B cell (primary cell): ENCODE measurements at regions not wholly inside any gene's neighbourhood (a gene's known extent, or its start where the extent isn't known, plus 50 kb on each side); places are given as distances from the start of the nearest gene placed in this dataset.

Experiments used
- ATAC-seq: fragments of 200-7000 bp; cut with Tn5 transposase; one replicate; pipeline ENCODE4 v1.10.0; 2021; ENCODE audit warnings: low read depth, mild to moderate bottlenecking, moderate number of reproducible peaks, moderate library complexity
- CTCF ChIA-PET: fragments of 350-600 bp; sonication (Branson Sonifier 250); formaldehyde crosslinking; loops from one replicate; lab custom pipeline; 2021; ENCODE audit warnings: antibody characterized with exemption, inconsistent platforms; lab: Charles Lee
- POLR2A ChIA-PET: fragments of 350-600 bp; sonication (Branson Sonifier 250); formaldehyde crosslinking; loops from one replicate; lab custom pipeline; 2021; ENCODE audit warnings: antibody characterized with exemption; lab: Charles Lee
- DNase-seq: peaks from one replicate; pipeline ENCODE4 v3.0.0; 2013
- H2AFZ ChIP-seq: 2 replicates; pipeline ENCODE4 v1.6.1; 2012; ENCODE audit warnings: mild to moderate bottlenecking, low read depth, low read length; ENCODE audit not compliant: insufficient read depth, poor library complexity, severe bottlenecking
- H3K27ac ChIP-seq, 2 donors: 1 replicate in 1 of 2; 2 replicates in 1 of 2; pipeline ENCODE4 v1.5.1; 2012 to 2013; ENCODE audit warnings: low read length in 2 of 2, mild to moderate bottlenecking in 2 of 2, moderate library complexity in 1 of 2
- H3K27me3 ChIP-seq, 4 experiments: fragments of 200-600 bp in 1 of 4; sonication (generic) in 1 of 4; replicated peaks in 1 of 4; 1 replicate in 2 of 4; 2 replicates in 2 of 4; pipeline versions ENCODE4 v1.6.1 to v1.7.0; 2013 to 2016; ENCODE audit warnings: low read length in 3 of 4, mild to moderate bottlenecking in 2 of 4, mixed read lengths in 1 of 4, moderate library complexity in 1 of 4; ENCODE audit not compliant: insufficient read depth in 4 of 4, control insufficient read depth in 3 of 4; ENCODE audit errors: control extremely low read depth in 1 of 4
- H3K36me3 ChIP-seq, 2 experiments: replicated peaks in 1 of 2; 1 replicate in 1 of 2; 2 replicates in 1 of 2; pipeline versions ENCODE4 v1.6.1 to v1.7.1; 2013; ENCODE audit warnings: low read length in 1 of 2; ENCODE audit not compliant: insufficient read depth in 2 of 2, control insufficient read depth in 1 of 2; ENCODE audit errors: control extremely low read depth in 1 of 2, extremely low read depth in 1 of 2
- H3K4me1 ChIP-seq, 2 donors: fragments of 200-600 bp in 1 of 2; sonication (generic) in 1 of 2; 1 replicate in 1 of 2; 2 replicates in 1 of 2; pipeline versions ENCODE4 v1.5.1 to v1.6.1; 2013 to 2017; ENCODE audit warnings: low read length in 2 of 2; ENCODE audit not compliant: control insufficient read depth in 2 of 2, insufficient read depth in 2 of 2
- H3K4me2 ChIP-seq: replicated peaks from 2 replicates; pipeline ENCODE3; 2012; ENCODE audit warnings: mild to moderate bottlenecking, low read depth, low read length; ENCODE audit not compliant: poor library complexity, severe bottlenecking
- H3K4me3 ChIP-seq, 5 experiments: fragments of 200-600 bp in 1 of 5; sonication (generic) in 1 of 5; 1 replicate in 3 of 5; 2 replicates in 2 of 5; pipeline versions ENCODE4 v1.5.1 to v1.7.0; 2011 to 2016; ENCODE audit warnings: low read length in 4 of 5, mild to moderate bottlenecking in 4 of 5, low read depth in 2 of 5, control low read depth in 1 of 5, moderate library complexity in 1 of 5; ENCODE audit not compliant: insufficient read depth in 1 of 5; ENCODE audit errors: control extremely low read depth in 1 of 5, extremely low read depth in 1 of 5
- H3K79me2 ChIP-seq: fragments of 200-600 bp; sonication (generic); one replicate; pipeline ENCODE4 v1.6.0; 2016; ENCODE audit warnings: low read length; ENCODE audit not compliant: control insufficient read depth, insufficient read depth
- H3K9ac ChIP-seq: fragments of 200-600 bp; sonication (generic); 2 replicates; pipeline ENCODE4 v1.6.1; 2017; ENCODE audit warnings: mild to moderate bottlenecking, low read length, moderate library complexity
- H3K9me3 ChIP-seq, 3 donors: one replicate each; pipeline versions ENCODE4 v1.6.1 to v1.7.1; 2013; ENCODE audit warnings: low read length in 2 of 3; ENCODE audit not compliant: control insufficient read depth in 2 of 3, insufficient read depth in 1 of 3; ENCODE audit errors: control extremely low read depth in 1 of 3
- H4K20me1 ChIP-seq: 2 replicates; pipeline ENCODE4 v1.6.0; 2012; ENCODE audit warnings: mild to moderate bottlenecking, low read length; ENCODE audit not compliant: insufficient read depth, control insufficient read depth, poor library complexity, severe bottlenecking
- H3K27ac Mint-ChIP-seq: one replicate; pipeline ENCODE4 v1.8.0; 2021; ENCODE audit warnings: mixed read lengths
- H3K27me3 Mint-ChIP-seq: one replicate; pipeline ENCODE4 v1.8.0; 2021; ENCODE audit warnings: mixed read lengths
- H3K4me1 Mint-ChIP-seq: one replicate; pipeline ENCODE4 v1.8.0; 2021; ENCODE audit warnings: mixed read lengths
- H3K4me3 Mint-ChIP-seq: one replicate; pipeline ENCODE4 v1.8.0; 2021; ENCODE audit warnings: mixed read lengths
- H3K9me3 Mint-ChIP-seq: one replicate; pipeline ENCODE4 v1.8.0; 2022; ENCODE audit warnings: mixed read lengths; ENCODE audit not compliant: insufficient read depth
- EZH2 ChIP-seq: IDR thresholded peaks from 2 replicates; pipeline ENCODE4 v1.6.1; 2012; ENCODE audit warnings: borderline replicate concordance, low read depth, mild to moderate bottlenecking, moderate library complexity, low read length; ENCODE audit not compliant: insufficient read depth, poor library complexity, severe bottlenecking
- WGBS: methylation state at CpG from one replicate; pipeline ENCODE4 v1.1.5; 2013; ENCODE audit warnings: missing lambda C conversion rate; ENCODE audit not compliant: insufficient coverage; 5-methylcytosine and 5-hydroxymethylcytosine counted together
- intact Hi-C: fragments of 100-400 bp; cut with micrococcal nuclease; formaldehyde crosslinking; loops from one replicate; pipeline ENCODE4 v1.10.0; 2022
- TF ChIP-seq, protein P1 (sequence below): fragments of 200-600 bp; IDR thresholded peaks from one replicate; pipeline ENCODE4 v1.8.0; 2022; ENCODE audit warnings: antibody characterized with exemption, mild to moderate bottlenecking

DNA sequence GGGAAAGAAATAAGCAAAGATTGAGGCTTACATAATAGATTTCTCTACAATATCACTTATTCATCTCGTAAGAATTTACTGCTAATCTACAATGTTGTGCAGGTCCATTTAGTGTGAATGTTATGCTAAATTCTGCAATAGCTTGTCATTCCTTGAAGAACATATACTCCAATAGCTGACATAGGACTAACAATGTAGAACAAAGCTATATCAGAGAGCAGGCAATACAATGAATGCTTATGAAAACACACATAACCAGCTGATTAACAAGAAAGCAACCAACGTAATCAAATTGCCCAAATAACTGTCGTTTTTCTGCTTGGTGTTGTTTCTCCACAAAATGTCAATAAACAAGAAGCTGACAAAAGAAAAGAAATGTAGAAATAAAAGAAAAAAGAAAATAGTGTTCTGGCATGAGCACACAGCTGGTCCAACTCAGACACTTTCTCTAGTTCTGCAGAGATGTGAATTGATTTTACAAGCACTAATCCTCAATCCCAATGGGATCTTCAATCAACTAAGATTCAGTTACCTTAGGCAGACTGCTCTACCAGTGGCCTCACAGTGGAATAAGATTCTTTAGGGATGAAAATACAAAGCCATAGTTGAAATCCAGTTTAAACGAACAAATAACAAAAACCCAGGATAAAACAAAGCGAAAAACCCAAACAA is 1024.7 kb upstream of the PIK3C3 start:
- no peaks in the 10 kb centered on the region for H3K4me1 ChIP-seq
- WGBS = no CpG with 5 or more reads among the region's 5 CpGs
- Mint-ChIP-seq H3K27ac (no peak overlapping the region), H3K27me3 (no peaks in the 10 kb centered on the region), H3K4me1 (no peaks in the 10 kb centered on the region), H3K9me3 (no peaks in the 10 kb centered on the region), H3K4me3 (no peak overlapping the region)
- H3K27me3 ChIP-seq = no peaks in the 10 kb centered on the region
- no peak overlapping the region for H3K4me3 ChIP-seq
- DNase-seq (no peak), ATAC-seq (no peak)
- no peak overlapping the region for H2AFZ ChIP-seq
- intact Hi-C loops = no loop called here
- no peak overlapping the region for H3K9ac ChIP-seq
- no peaks in the 10 kb centered on the region for H3K9me3 ChIP-seq
- no peaks in the 10 kb centered on the region for H3K79me2 ChIP-seq
- no peaks in the 10 kb centered on the region for H3K36me3 ChIP-seq
- TF ChIP-seq, protein P1, sequence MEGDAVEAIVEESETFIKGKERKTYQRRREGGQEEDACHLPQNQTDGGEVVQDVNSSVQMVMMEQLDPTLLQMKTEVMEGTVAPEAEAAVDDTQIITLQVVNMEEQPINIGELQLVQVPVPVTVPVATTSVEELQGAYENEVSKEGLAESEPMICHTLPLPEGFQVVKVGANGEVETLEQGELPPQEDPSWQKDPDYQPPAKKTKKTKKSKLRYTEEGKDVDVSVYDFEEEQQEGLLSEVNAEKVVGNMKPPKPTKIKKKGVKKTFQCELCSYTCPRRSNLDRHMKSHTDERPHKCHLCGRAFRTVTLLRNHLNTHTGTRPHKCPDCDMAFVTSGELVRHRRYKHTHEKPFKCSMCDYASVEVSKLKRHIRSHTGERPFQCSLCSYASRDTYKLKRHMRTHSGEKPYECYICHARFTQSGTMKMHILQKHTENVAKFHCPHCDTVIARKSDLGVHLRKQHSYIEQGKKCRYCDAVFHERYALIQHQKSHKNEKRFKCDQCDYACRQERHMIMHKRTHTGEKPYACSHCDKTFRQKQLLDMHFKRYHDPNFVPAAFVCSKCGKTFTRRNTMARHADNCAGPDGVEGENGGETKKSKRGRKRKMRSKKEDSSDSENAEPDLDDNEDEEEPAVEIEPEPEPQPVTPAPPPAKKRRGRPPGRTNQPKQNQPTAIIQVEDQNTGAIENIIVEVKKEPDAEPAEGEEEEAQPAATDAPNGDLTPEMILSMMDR = no peak
- no peak for TF ChIP-seq EZH2
- ChIA-PET CTCF (no interaction called here), POLR2A (no interaction called here)
- no peak overlapping the region for H3K27ac ChIP-seq
- no peak overlapping the region for H3K4me2 ChIP-seq
- H4K20me1 ChIP-seq = no peaks in the 10 kb centered on the region

DNA sequence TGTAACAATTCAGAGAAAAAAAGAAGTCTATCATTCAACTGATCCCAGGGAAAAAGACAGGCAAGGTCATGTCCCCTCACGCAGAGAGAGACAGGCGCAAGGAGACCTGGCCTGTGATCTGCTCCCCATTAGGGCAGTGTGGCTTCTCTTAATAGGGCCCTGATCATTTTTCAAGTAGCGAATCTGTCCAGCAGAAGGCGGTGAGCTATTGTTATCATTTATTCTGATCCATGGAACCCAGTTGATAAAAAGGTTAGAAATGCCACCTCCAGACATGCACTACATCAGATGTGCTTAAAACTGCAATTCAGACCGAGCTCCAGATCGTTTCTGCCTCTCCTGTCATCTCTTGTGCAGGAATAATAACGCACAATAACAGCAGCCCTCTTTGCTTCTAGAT is 1025.6 kb upstream of the PIK3C3 start:
- Histone ChIP-seq H2AFZ (no peak overlapping the region), H3K9me3 (no peaks in the 10 kb centered on the region), H3K79me2 (no peaks in the 10 kb centered on the region), H3K27ac (no peak overlapping the region), H3K27me3 (no peaks in the 10 kb centered on the region), H4K20me1 (no peaks in the 10 kb centered on the region), H3K4me3 (no peak overlapping the region), H3K4me1 (no peaks in the 10 kb centered on the region), H3K4me2 (no peak overlapping the region), H3K9ac (no peak overlapping the region), H3K36me3 (no peaks in the 10 kb centered on the region)
- Mint-ChIP-seq H3K27me3 (no peaks in the 10 kb centered on the region), H3K4me1 (no peaks in the 10 kb centered on the region), H3K27ac (no peak overlapping the region), H3K9me3 (no peaks in the 10 kb centered on the region), H3K4me3 (no peak overlapping the region)
- ChIA-PET POLR2A (no interaction called here), CTCF (no interaction called here)
- 96% methylated on average over 4 of the region's 7 CpGs for WGBS
- ATAC-seq = no peak
- no peak for DNase-seq
- no peak for TF ChIP-seq EZH2
- TF ChIP-seq, protein P1 = no peak
- intact Hi-C loops = no loop called here
